K562 (cell line): ENCODE measurements at regions not wholly inside any gene's neighbourhood (a gene's known extent, or its start where the extent isn't known, plus 50 kb on each side); places are given as distances from the start of the nearest gene placed in this dataset.

Source experiments
- ATAC-seq: fragments of 200-7000 bp; cut with Tn5 transposase; 3 replicates; pipeline ENCODE4 v1.9.1; 2020; ENCODE audit warnings: moderate library complexity
- BruUV-seq: library from RNA; stranded (reverse); fragments of 400-500 nt; replicated peaks from 2 replicates; lab custom pipeline; 2021; lab: Mats Ljungman, UMichigan
- CTCF ChIA-PET: fragments of 300-600 bp; formaldehyde crosslinking; extraction: SDS; loops from one replicate; lab custom pipeline; 2021; ENCODE audit warnings: low intra/inter-chr PET ratio; lab: Yijun Ruan, JAX
- POLR2A ChIA-PET: fragments of 300-600, 350-650 bp; sonication (Branson Sonifier 250); formaldehyde crosslinking; extraction: SDS; loops from one replicate; lab custom pipeline; 2021; ENCODE audit warnings: antibody characterized with exemption, inconsistent platforms; lab: Yijun Ruan, JAX
- DNase-seq, 4 experiments: peaks; one replicate each; pipeline versions ENCODE4 v3.0.0 to v3.0.0-alpha.2; 2011 to 2018; ENCODE audit warnings: low spot score in 3 of 4, mixed read lengths in 3 of 4; ENCODE audit errors: extremely low read depth in 1 of 4
- FAIRE-seq: peaks from 2 replicates; lab custom pipeline; 2011; peaks lifted over from hg19 to GRCh38; lab: Jason Lieb, UNC
- H2AFZ ChIP-seq: 2 replicates; pipeline ENCODE4 v1.6.0; 2011; ENCODE audit warnings: low read depth, low read length, control low read depth, inconsistent platforms
- H3K27ac ChIP-seq: fragments of 200-600 bp; 3 replicates; pipeline ENCODE4 v1.8.0; 2011; ENCODE audit warnings: low read depth, mild to moderate bottlenecking, control low read depth, inconsistent platforms, low read length, moderate library complexity, mixed read lengths; ENCODE audit errors: extremely low read depth
- H3K27me3 ChIP-seq, 2 experiments: fragments of 300-600 bp in 1 of 2; 2 replicates in 1 of 2; 3 replicates in 1 of 2; pipeline versions ENCODE4 v1.6.0 to v1.8.0; 2011; ENCODE audit warnings: inconsistent platforms in 2 of 2, low read length in 2 of 2, mild to moderate bottlenecking in 1 of 2, mixed read lengths in 1 of 2, moderate library complexity in 1 of 2; ENCODE audit not compliant: control insufficient read depth in 2 of 2, insufficient read depth in 2 of 2
- H3K36me3 ChIP-seq: fragments of 300-600 bp; 3 replicates; pipeline ENCODE4 v1.8.0; 2011; ENCODE audit warnings: mild to moderate bottlenecking, low read length, inconsistent platforms; ENCODE audit not compliant: control insufficient read depth, insufficient read depth
- H3K4me1 ChIP-seq, 2 experiments: fragments of 200-600 bp in 1 of 2; replicated peaks in 1 of 2; 2 replicates in 1 of 2; 3 replicates in 1 of 2; pipeline versions ENCODE4 v1.5.1 to v1.8.0; 2011; ENCODE audit warnings: inconsistent platforms in 2 of 2, low read length in 2 of 2, mild to moderate bottlenecking in 1 of 2, mixed read lengths in 1 of 2, moderate library complexity in 1 of 2; ENCODE audit not compliant: control insufficient read depth in 2 of 2, insufficient read depth in 2 of 2
- H3K4me2 ChIP-seq: 2 replicates; pipeline ENCODE4 v1.6.1; 2011; ENCODE audit warnings: low read length, control low read depth, inconsistent platforms, mixed read lengths; ENCODE audit not compliant: insufficient read depth
- H3K4me3 ChIP-seq: fragments of 200-600 bp; sonication (generic), shearing (Covaris generic); 2 replicates; pipeline ENCODE4 v1.5.1; 2016; ENCODE audit warnings: control low read depth, inconsistent platforms
- H3K79me2 ChIP-seq: fragments of 200-600 bp; 3 replicates; pipeline ENCODE4 v1.8.0; 2011; ENCODE audit warnings: low read length, inconsistent platforms; ENCODE audit not compliant: control insufficient read depth, insufficient read depth
- H3K9ac ChIP-seq, 2 experiments: 2 replicates each; pipeline versions ENCODE4 v1.6.0 to v1.6.1; 2011; ENCODE audit warnings: low read depth in 2 of 2, low read length in 2 of 2, control low read depth in 1 of 2, inconsistent platforms in 1 of 2, mild to moderate bottlenecking in 1 of 2, mixed read lengths in 1 of 2; ENCODE audit not compliant: insufficient read depth in 1 of 2
- H3K9me1 ChIP-seq: one replicate; pipeline ENCODE4 v1.6.0; 2011; ENCODE audit warnings: inconsistent platforms, mild to moderate bottlenecking, low read length, moderate library complexity; ENCODE audit not compliant: control insufficient read depth, insufficient read depth
- H3K9me3 ChIP-seq: replicated peaks from 2 replicates; pipeline ENCODE4 v1.5.1; 2011; ENCODE audit warnings: low read depth, low read length, inconsistent platforms; ENCODE audit not compliant: control insufficient read depth, insufficient read depth
- H4K20me1 ChIP-seq: replicated peaks from 2 replicates; pipeline ENCODE4 v1.6.1; 2011; ENCODE audit warnings: low read length, inconsistent platforms, mixed read lengths; ENCODE audit not compliant: control insufficient read depth, insufficient read depth
- CCAR2 ChIP-seq: fragments of 200-400 bp; formaldehyde crosslinking; IDR thresholded peaks from 2 replicates; pipeline ENCODE4 v1.6.1; 2017; ENCODE audit warnings: mild to moderate bottlenecking, low read depth, low read length
- POLR3G ChIP-seq: IDR thresholded peaks from 2 replicates; pipeline ENCODE4 v1.6.1; 2011; ENCODE audit not compliant: insufficient read length, insufficient replicate concordance; ENCODE audit errors: extremely low read depth
- RBM17 ChIP-seq: fragments of 200-400 bp; formaldehyde crosslinking; IDR thresholded peaks from 2 replicates; pipeline ENCODE4 v1.6.1; 2017; ENCODE audit warnings: low read depth, mild to moderate bottlenecking, low read length, borderline replicate concordance
- RFX1 ChIP-seq: fragments of 450-650 bp; IDR thresholded peaks from 2 replicates; pipeline ENCODE4 v1.6.1; 2016; ENCODE audit warnings: mild to moderate bottlenecking, moderate library complexity
- SMARCA4 ChIP-seq: fragments of 450-650 bp; IDR thresholded peaks from 2 replicates; pipeline ENCODE4 v1.6.1; 2016
- SRSF1 ChIP-seq: fragments of 200-400 bp; formaldehyde crosslinking; IDR thresholded peaks from 2 replicates; pipeline ENCODE4 v1.6.1; 2017; ENCODE audit warnings: mild to moderate bottlenecking, low read depth, low read length, moderate library complexity
- ZNF274 ChIP-seq: IDR thresholded peaks from 2 replicates; pipeline ENCODE4 v1.6.1; 2011; ENCODE audit warnings: low read depth, mild to moderate bottlenecking, low read length, moderate library complexity, borderline replicate concordance
- ZNF551 ChIP-seq: fragments of 250-450 bp; sonication (Bioruptor Pico); IDR thresholded peaks from 2 replicates; pipeline ENCODE4 v1.5.0; 2021; ENCODE audit warnings: mild to moderate bottlenecking, moderate library complexity
- ZNF583 ChIP-seq: fragments of 250-450 bp; sonication (Bioruptor Pico); IDR thresholded peaks from 2 replicates; pipeline ENCODE4 v1.4.0; 2020
- WGBS: fragments of 100-300 bp; shearing (Covaris generic); methylation state at CpG from one replicate; pipeline ENCODE4 v1.1.6; 2016; ENCODE audit warnings: low coverage, mixed read lengths; ENCODE audit not compliant: insufficient coverage; ENCODE audit errors: missing lambda C conversion rate; 5-methylcytosine and 5-hydroxymethylcytosine counted together
- in situ Hi-C: fragments of 300-500 bp; cut with MboI; formaldehyde crosslinking; loops from 4 replicates; pipeline ENCODE4 v1.15.0; 2018; ENCODE audit warnings: inconsistent platforms, mixed read lengths
- intact Hi-C: fragments of 100-400 bp; cut with micrococcal nuclease; formaldehyde crosslinking; loops from 2 replicates; pipeline ENCODE4 v1.14.2; 2022
- TF ChIP-seq, protein P1 (sequence below): fragments of 450-650 bp; formaldehyde crosslinking; IDR thresholded peaks from 2 replicates; pipeline ENCODE4 v1.4.0; 2022; ENCODE audit warnings: missing genetic modification characterization
- TF ChIP-seq, protein P2 (sequence below): fragments of 250-450 bp; sonication (Bioruptor Pico); IDR thresholded peaks from 2 replicates; pipeline ENCODE4 v1.8.0; 2022; ENCODE audit warnings: moderate library complexity, mild to moderate bottlenecking, inconsistent platforms

- Histone ChIP-seq H2AFZ (no peak overlapping the region), H3K4me2 (no peak overlapping the region), H3K9me1 (no peaks in the 10 kb centered on the region), H3K36me3 (no peaks in the 10 kb centered on the region), H3K27me3 (no peaks in the 10 kb centered on the region), H3K79me2 (no peaks in the 10 kb centered on the region), H3K4me1 (no peaks in the 10 kb centered on the region), H3K4me3 (no peak overlapping the region), H3K9me3 (no peaks in the 10 kb centered on the region), H4K20me1 (no peaks in the 10 kb centered on the region), H3K27ac (no peak overlapping the region), H3K9ac (no peak overlapping the region)
- ATAC-seq (no peak), DNase-seq (no peak), FAIRE-seq (no peak)
- CTCF ChIA-PET: no interaction called here
- no TSS peak for BruUV-seq
- WGBS: 0% methylated on average over 4 of the region's 4 CpGs
- in situ Hi-C loops: no loop called here
- POLR2A ChIA-PET: no interaction called here
- no peak for TF ChIP-seq SMARCA4
- no peak for TF ChIP-seq ZNF583 (CRISPR knock-in tag)
- no peak for TF ChIP-seq POLR3G
- TF ChIP-seq, protein P1, sequence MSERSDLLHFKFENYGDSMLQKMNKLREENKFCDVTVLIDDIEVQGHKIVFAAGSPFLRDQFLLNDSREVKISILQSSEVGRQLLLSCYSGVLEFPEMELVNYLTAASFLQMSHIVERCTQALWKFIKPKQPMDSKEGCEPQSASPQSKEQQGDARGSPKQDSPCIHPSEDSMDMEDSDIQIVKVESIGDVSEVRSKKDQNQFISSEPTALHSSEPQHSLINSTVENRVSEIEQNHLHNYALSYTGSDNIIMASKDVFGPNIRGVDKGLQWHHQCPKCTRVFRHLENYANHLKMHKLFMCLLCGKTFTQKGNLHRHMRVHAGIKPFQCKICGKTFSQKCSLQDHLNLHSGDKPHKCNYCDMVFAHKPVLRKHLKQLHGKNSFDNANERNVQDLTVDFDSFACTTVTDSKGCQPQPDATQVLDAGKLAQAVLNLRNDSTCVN: no peak
- TF ChIP-seq SRSF1: no peak
- TF ChIP-seq, protein P2, sequence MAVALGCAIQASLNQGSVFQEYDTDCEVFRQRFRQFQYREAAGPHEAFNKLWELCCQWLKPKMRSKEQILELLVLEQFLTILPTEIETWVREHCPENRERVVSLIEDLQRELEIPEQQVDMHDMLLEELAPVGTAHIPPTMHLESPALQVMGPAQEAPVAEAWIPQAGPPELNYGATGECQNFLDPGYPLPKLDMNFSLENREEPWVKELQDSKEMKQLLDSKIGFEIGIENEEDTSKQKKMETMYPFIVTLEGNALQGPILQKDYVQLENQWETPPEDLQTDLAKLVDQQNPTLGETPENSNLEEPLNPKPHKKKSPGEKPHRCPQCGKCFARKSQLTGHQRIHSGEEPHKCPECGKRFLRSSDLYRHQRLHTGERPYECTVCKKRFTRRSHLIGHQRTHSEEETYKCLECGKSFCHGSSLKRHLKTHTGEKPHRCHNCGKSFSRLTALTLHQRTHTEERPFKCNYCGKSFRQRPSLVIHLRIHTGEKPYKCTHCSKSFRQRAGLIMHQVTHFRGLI (CRISPR knock-in tag): no peak
- TF ChIP-seq RBM17: no peak
- no peak for TF ChIP-seq ZNF551 (CRISPR knock-in tag)
- no peak for TF ChIP-seq RFX1
- TF ChIP-seq CCAR2: no peak
- TF ChIP-seq ZNF274: no peak
- intact Hi-C loops: loop anchor here (10.0 kb wide), 1 partner anchor 1321 kb away; no protein-coding TSS in a partner anchor
Measured at GRCh38 chr2:35415942-35416341, 939.6 kb upstream of the CRIM1 start.
